Thyroid gland (tissue), 4 donors: ENCODE measurements at regions not wholly inside any gene's neighbourhood (a gene's known extent, or its start where the extent isn't known, plus 50 kb on each side); places are given as distances from the start of the nearest gene placed in this dataset.

Experiments
- DNase-seq, 2 donors: peaks; one replicate each; pipeline ENCODE4 v3.0.0-alpha.2; 2019
- H3K27ac ChIP-seq, 3 donors: fragments of 200-600 bp; sonication (generic); 1 replicate in 2 of 3; 2 replicates in 1 of 3; pipeline ENCODE4 v1.5.1; 2016 to 2019; ENCODE audit warnings: mild to moderate bottlenecking in 1 of 3, moderate library complexity in 1 of 3
- H3K27me3 ChIP-seq: fragments of 200-600 bp; sonication (generic); one replicate; pipeline ENCODE4 v1.5.1; 2019
- H3K36me3 ChIP-seq, 2 donors: fragments of 200-600 bp; sonication (generic); one replicate each; pipeline ENCODE4 v1.5.1; 2016 to 2019
- H3K4me1 ChIP-seq, 2 donors: fragments of 200-600 bp; sonication (generic); one replicate each; pipeline ENCODE4 v1.5.1; 2017 to 2019
- H3K4me3 ChIP-seq, 3 donors: fragments of 200-600 bp; sonication (generic); replicated peaks in 1 of 3; 1 replicate in 2 of 3; 2 replicates in 1 of 3; pipeline ENCODE4 v1.5.1; 2016; ENCODE audit warnings: mild to moderate bottlenecking in 1 of 3
- H3K9me3 ChIP-seq: fragments of 200-600 bp; sonication (generic); one replicate; pipeline ENCODE4 v1.5.1; 2017
- CTCF ChIP-seq, 6 experiments: fragments of 200-600 bp in 3 of 6; fragments of 450-650 bp in 3 of 6; sonication (generic) in 3 of 6; IDR thresholded peaks; one replicate each; pipeline ENCODE4 v1.5.1; 2016 to 2019; ENCODE audit warnings: antibody characterized with exemption in 6 of 6, mild to moderate bottlenecking in 2 of 6, inconsistent platforms in 1 of 6, moderate library complexity in 1 of 6
- POLR2A ChIP-seq, 2 donors: fragments of 450-650 bp; IDR thresholded peaks; one replicate each; pipeline ENCODE4 v1.6.1; 2017; ENCODE audit warnings: antibody characterized with exemption in 2 of 2, mild to moderate bottlenecking in 2 of 2, moderate library complexity in 1 of 2
- WGBS, 2 donors: methylation state at CpG; one replicate each; pipeline ENCODE4 v1.1.5; 2017; 5-methylcytosine and 5-hydroxymethylcytosine counted together
- intact Hi-C: fragments of 100-400 bp; cut with DNase I; formaldehyde crosslinking; loops from one replicate; pipeline ENCODE4 v1.15.1; 2023

GRCh38 chr3:162317046-162317445 lies 820.4 kb downstream of the OTOL1 start:
- Histone ChIP-seq H3K4me1 (no peaks in the 10 kb centered on the region), H3K4me3 (no peak overlapping the region), H3K9me3 (no peaks in the 10 kb centered on the region), H3K27ac (no peak overlapping the region), H3K36me3 (no peaks in the 10 kb centered on the region), H3K27me3 (no peaks in the 10 kb centered on the region)
- DNase-seq: no peak
- intact Hi-C loops: no loop called here
- TF ChIP-seq CTCF (IDR thresholded peaks at IDR 0.05) (no peak), POLR2A (IDR thresholded peaks at IDR 0.05) (no peak)
- 93 to 100% methylated on average over 2 of the region's 2 CpGs for WGBS, 2 donors

GRCh38 chr3:162328649-162329048 lies 832.0 kb downstream of the OTOL1 start:
- TF ChIP-seq CTCF (IDR thresholded peaks at IDR 0.05) (no peak), POLR2A (IDR thresholded peaks at IDR 0.05) (no peak)
- WGBS, 2 donors: 90 to 97% methylated on average over 1 of the region's 1 CpG
- H3K36me3 ChIP-seq: no peaks in the 10 kb centered on the region
- no peak overlapping the region for H3K27ac ChIP-seq
- no peaks in the 10 kb centered on the region for H3K27me3 ChIP-seq
- DNase-seq: no peak
- H3K4me3 ChIP-seq: no peak overlapping the region
- intact Hi-C loops: no loop called here
- H3K4me1 ChIP-seq: no peaks in the 10 kb centered on the region
- H3K9me3 ChIP-seq: no peaks in the 10 kb centered on the region

GRCh38 chr3:162329514-162329913 lies 832.9 kb downstream of the OTOL1 start:
- Histone ChIP-seq H3K27ac (no peak overlapping the region), H3K36me3 (no peaks in the 10 kb centered on the region), H3K4me1 (no peaks in the 10 kb centered on the region), H3K9me3 (no peaks in the 10 kb centered on the region), H3K4me3 (no peak overlapping the region), H3K27me3 (no peaks in the 10 kb centered on the region)
- no peak for DNase-seq
- TF ChIP-seq POLR2A (IDR thresholded peaks at IDR 0.05): no peak
- TF ChIP-seq CTCF (IDR thresholded peaks at IDR 0.05): no peak
- intact Hi-C loops: no loop called here
- 81 to 92% methylated on average over 1 of the region's 1 CpG for WGBS, 2 donors

GRCh38 chr3:162332344-162332743 lies 835.7 kb downstream of the OTOL1 start:
- no peaks in the 10 kb centered on the region for H3K36me3 ChIP-seq
- no peak for TF ChIP-seq CTCF (IDR thresholded peaks at IDR 0.05)
- TF ChIP-seq POLR2A (IDR thresholded peaks at IDR 0.05): no peak
- H3K4me3 ChIP-seq: no peak overlapping the region
- H3K27ac ChIP-seq: no peak overlapping the region
- no peaks in the 10 kb centered on the region for H3K27me3 ChIP-seq
- DNase-seq: no peak
- WGBS, 2 donors: 76 to 80% methylated on average over 3 of the region's 3 CpGs
- intact Hi-C loops: no loop called here
- no peaks in the 10 kb centered on the region for H3K9me3 ChIP-seq
- no peaks in the 10 kb centered on the region for H3K4me1 ChIP-seq

GRCh38 chr3:162334537-162334936 lies 837.9 kb downstream of the OTOL1 start:
- Histone ChIP-seq H3K9me3 (no peaks in the 10 kb centered on the region), H3K36me3 (no peaks in the 10 kb centered on the region), H3K27ac (no peak overlapping the region), H3K4me1 (no peaks in the 10 kb centered on the region), H3K4me3 (no peak overlapping the region), H3K27me3 (no peaks in the 10 kb centered on the region)
- intact Hi-C loops: no loop called here
- 74 to 80% methylated on average over 3 of the region's 3 CpGs for WGBS, 2 donors
- DNase-seq: no peak
- TF ChIP-seq POLR2A (IDR thresholded peaks at IDR 0.05): no peak
- TF ChIP-seq CTCF (IDR thresholded peaks at IDR 0.05): no peak
